ENCODE measurements at regions not wholly inside any gene's neighbourhood (a gene's known extent, or its start where the extent isn't known, plus 50 kb on each side); places are given as distances from the start of the nearest gene placed in this dataset.

- H3K27ac Mint-ChIP-seq: peak overlapping the region in 2 of 6 donors; percentile 29 to 63
- H3K4me3 Mint-ChIP-seq: peak overlapping the region in 1 of 5 donors; percentile 57
Measured at GRCh38 chr10:78541481-78542140, 507.9 kb downstream of the RPS24 start.

GRCh38 chr10:78542141-78542489, 508.5 kb downstream of the RPS24 start:
- Mint-ChIP-seq H3K27me3 (ENCODE audit: low read depth in 3 of 3) (peaks cover 0 to 7% (median 6%) of the 10 kb centered on the region in 3 donors), H3K9me3 (no peaks in the 10 kb centered on the region), H3K4me3 (peak overlapping the region in 1 of 5 donors; percentile 57), H3K4me1 (peaks cover 0 to 11% of the 10 kb centered on the region in 2 donors), H3K36me3 (no peaks in the 10 kb centered on the region), H3K27ac (peak overlapping the region in 2 of 6 donors; percentile 29 to 63)
- DNase-seq: no peak

More at GRCh38 chr10:78541481-78542140, 507.9 kb downstream of the RPS24 start:
- Mint-ChIP-seq H3K4me1 (peaks cover 0 to 11% of the 10 kb centered on the region in 2 donors), H3K27me3 (ENCODE audit: low read depth in 3 of 3) (peaks cover 0 to 7% (median 6%) of the 10 kb centered on the region in 3 donors), H3K36me3 (no peaks in the 10 kb centered on the region), H3K9me3 (no peaks in the 10 kb centered on the region)
- no peak for DNase-seq

- no peak overlapping the region for H3K4me3 Mint-ChIP-seq
Measured at GRCh38 chr10:78542521-78542920, 508.9 kb downstream of the RPS24 start.

GRCh38 chr10:78543031-78543748, 509.5 kb downstream of the RPS24 start:
- Mint-ChIP-seq H3K36me3 (no peaks in the 10 kb centered on the region), H3K9me3 (no peaks in the 10 kb centered on the region)

More at GRCh38 chr10:78542521-78542920, 508.9 kb downstream of the RPS24 start:
- Mint-ChIP-seq H3K27me3 (ENCODE audit: low read depth in 3 of 3) (peaks cover 0 to 7% (median 6%) of the 10 kb centered on the region in 3 donors), H3K36me3 (no peaks in the 10 kb centered on the region), H3K27ac (peak overlapping the region in 1 of 6 donors; percentile 63), H3K9me3 (no peaks in the 10 kb centered on the region), H3K4me1 (peaks cover 0 to 11% of the 10 kb centered on the region in 2 donors)
- no peak for DNase-seq

GRCh38 chr10:78543749-78544362, 510.2 kb downstream of the RPS24 start:
- H3K36me3 Mint-ChIP-seq: no peaks in the 10 kb centered on the region
- H3K4me1 Mint-ChIP-seq: peaks cover 0 to 11% of the 10 kb centered on the region in 2 donors
- peaks cover 3 to 9% (median 8%) of the 10 kb centered on the region in 3 donors for H3K27me3 Mint-ChIP-seq (ENCODE audit: low read depth in 3 of 3)
- DNase-seq: no peak
- no peak overlapping the region for H3K4me3 Mint-ChIP-seq
- H3K27ac Mint-ChIP-seq: no peak overlapping the region
- no peaks in the 10 kb centered on the region for H3K9me3 Mint-ChIP-seq

More at GRCh38 chr10:78543031-78543748, 509.5 kb downstream of the RPS24 start:
- DNase-seq: no peak
- H3K4me1 Mint-ChIP-seq: peaks cover 0 to 11% of the 10 kb centered on the region in 2 donors
- no peak overlapping the region for H3K4me3 Mint-ChIP-seq
- peaks cover 1 to 7% (median 6%) of the 10 kb centered on the region in 3 donors for H3K27me3 Mint-ChIP-seq (ENCODE audit: low read depth in 3 of 3)
- no peak overlapping the region for H3K27ac Mint-ChIP-seq

GRCh38 chr10:78544423-78545090, 510.9 kb downstream of the RPS24 start:
- Mint-ChIP-seq H3K27me3 (ENCODE audit: low read depth in 3 of 3) (peaks cover 3 to 10% (median 7%) of the 10 kb centered on the region in 3 donors), H3K27ac (no peak overlapping the region), H3K4me3 (no peak overlapping the region), H3K36me3 (no peaks in the 10 kb centered on the region), H3K9me3 (no peaks in the 10 kb centered on the region), H3K4me1 (peaks cover 0 to 11% of the 10 kb centered on the region in 2 donors)
- DNase-seq: no peak

- H3K36me3 Mint-ChIP-seq: no peaks in the 10 kb centered on the region
- H3K9me3 Mint-ChIP-seq: no peaks in the 10 kb centered on the region
- DNase-seq: no peak
- H3K27ac Mint-ChIP-seq: no peak overlapping the region
- H3K4me3 Mint-ChIP-seq: no peak overlapping the region
- H3K4me1 Mint-ChIP-seq: peaks cover 0 to 11% of the 10 kb centered on the region in 2 donors
- peaks cover 3 to 5% (median 4%) of the 10 kb centered on the region in 3 donors for H3K27me3 Mint-ChIP-seq (ENCODE audit: low read depth in 3 of 3)
Measured at GRCh38 chr10:78545756-78546155, 512.1 kb downstream of the RPS24 start.

GRCh38 chr10:78547397-78547796, 513.7 kb downstream of the RPS24 start:
- H3K27ac Mint-ChIP-seq: no peak overlapping the region
- H3K27me3 Mint-ChIP-seq (ENCODE audit: low read depth in 3 of 3): peaks cover 3 to 7% (median 6%) of the 10 kb centered on the region in 3 donors
- H3K36me3 Mint-ChIP-seq: no peaks in the 10 kb centered on the region
- no peak overlapping the region for H3K4me3 Mint-ChIP-seq
- DNase-seq: no peak
- H3K9me3 Mint-ChIP-seq: no peaks in the 10 kb centered on the region
- H3K4me1 Mint-ChIP-seq: peaks cover 0 to 2% of the 10 kb centered on the region in 2 donors

GRCh38 chr10:78547905-78548304, 514.2 kb downstream of the RPS24 start:
- H3K9me3 Mint-ChIP-seq: no peaks in the 10 kb centered on the region
- peaks cover 3 to 7% (median 7%) of the 10 kb centered on the region in 3 donors for H3K27me3 Mint-ChIP-seq (ENCODE audit: low read depth in 3 of 3)
- no peak overlapping the region for H3K27ac Mint-ChIP-seq
- no peaks in the 10 kb centered on the region for H3K4me1 Mint-ChIP-seq
- DNase-seq: no peak
- H3K4me3 Mint-ChIP-seq: no peak overlapping the region
- no peaks in the 10 kb centered on the region for H3K36me3 Mint-ChIP-seq

GRCh38 chr10:78548369-78548768, 514.7 kb downstream of the RPS24 start:
- Mint-ChIP-seq H3K27me3 (ENCODE audit: low read depth in 3 of 3) (peaks cover 3 to 7% (median 7%) of the 10 kb centered on the region in 3 donors), H3K4me1 (no peaks in the 10 kb centered on the region), H3K27ac (peak overlapping the region in 1 of 6 donors; percentile 7), H3K4me3 (no peak overlapping the region), H3K36me3 (no peaks in the 10 kb centered on the region), H3K9me3 (no peaks in the 10 kb centered on the region)
- DNase-seq: no peak

- no peak overlapping the region for H3K27ac Mint-ChIP-seq
- DNase-seq: no peak
- peaks cover 3 to 7% (median 5%) of the 10 kb centered on the region in 3 donors for H3K27me3 Mint-ChIP-seq (ENCODE audit: low read depth in 3 of 3)
- H3K36me3 Mint-ChIP-seq: no peaks in the 10 kb centered on the region
- H3K4me1 Mint-ChIP-seq: no peaks in the 10 kb centered on the region
- H3K4me3 Mint-ChIP-seq: no peak overlapping the region
- H3K9me3 Mint-ChIP-seq: no peaks in the 10 kb centered on the region
Measured at GRCh38 chr10:78549140-78549935, 515.7 kb downstream of the RPS24 start.

- Mint-ChIP-seq H3K4me1 (no peaks in the 10 kb centered on the region), H3K36me3 (no peaks in the 10 kb centered on the region), H3K9me3 (no peaks in the 10 kb centered on the region), H3K27ac (no peak overlapping the region), H3K4me3 (no peak overlapping the region), H3K27me3 (ENCODE audit: low read depth in 3 of 3) (peaks cover 3 to 7% (median 5%) of the 10 kb centered on the region in 3 donors)
- no peak for DNase-seq
Measured at GRCh38 chr10:78550090-78550489, 516.4 kb downstream of the RPS24 start.

GRCh38 chr10:78550716-78551115, 517.1 kb downstream of the RPS24 start:
- no peaks in the 10 kb centered on the region for H3K4me1 Mint-ChIP-seq
- no peaks in the 10 kb centered on the region for H3K9me3 Mint-ChIP-seq
- peaks cover 3 to 7% (median 5%) of the 10 kb centered on the region in 3 donors for H3K27me3 Mint-ChIP-seq (ENCODE audit: low read depth in 3 of 3)
- no peak for DNase-seq
- H3K4me3 Mint-ChIP-seq: no peak overlapping the region
- no peaks in the 10 kb centered on the region for H3K36me3 Mint-ChIP-seq
- no peak overlapping the region for H3K27ac Mint-ChIP-seq
